Kidney epithelial cell (primary cell): ENCODE measurements at regions not wholly inside any gene's neighbourhood (a gene's known extent, or its start where the extent isn't known, plus 50 kb on each side); places are given as distances from the start of the nearest gene placed in this dataset.

Source experiments
- DNase-seq: peaks from one replicate; pipeline ENCODE4 v3.0.0-alpha.2; 2010; ENCODE audit warnings: low read depth
- H3K27me3 ChIP-seq: 2 replicates; pipeline ENCODE4 v1.6.0; 2011; ENCODE audit warnings: low read length; ENCODE audit not compliant: control insufficient read depth, insufficient read depth
- H3K36me3 ChIP-seq: 2 replicates; pipeline ENCODE4 v1.5.1; 2011; ENCODE audit warnings: low read length; ENCODE audit not compliant: control insufficient read depth, insufficient read depth
- H3K4me3 ChIP-seq: 2 replicates; pipeline ENCODE4 v1.5.1; 2011; ENCODE audit warnings: low read depth, mild to moderate bottlenecking, control low read depth, low read length
- TF ChIP-seq, protein P1 (sequence below): IDR thresholded peaks from 2 replicates; pipeline ENCODE4 v1.5.1; 2011; ENCODE audit warnings: mild to moderate bottlenecking, moderate library complexity, low read length, control low read depth, inconsistent platforms; ENCODE audit not compliant: insufficient read depth, poor library complexity, severe bottlenecking

DNA sequence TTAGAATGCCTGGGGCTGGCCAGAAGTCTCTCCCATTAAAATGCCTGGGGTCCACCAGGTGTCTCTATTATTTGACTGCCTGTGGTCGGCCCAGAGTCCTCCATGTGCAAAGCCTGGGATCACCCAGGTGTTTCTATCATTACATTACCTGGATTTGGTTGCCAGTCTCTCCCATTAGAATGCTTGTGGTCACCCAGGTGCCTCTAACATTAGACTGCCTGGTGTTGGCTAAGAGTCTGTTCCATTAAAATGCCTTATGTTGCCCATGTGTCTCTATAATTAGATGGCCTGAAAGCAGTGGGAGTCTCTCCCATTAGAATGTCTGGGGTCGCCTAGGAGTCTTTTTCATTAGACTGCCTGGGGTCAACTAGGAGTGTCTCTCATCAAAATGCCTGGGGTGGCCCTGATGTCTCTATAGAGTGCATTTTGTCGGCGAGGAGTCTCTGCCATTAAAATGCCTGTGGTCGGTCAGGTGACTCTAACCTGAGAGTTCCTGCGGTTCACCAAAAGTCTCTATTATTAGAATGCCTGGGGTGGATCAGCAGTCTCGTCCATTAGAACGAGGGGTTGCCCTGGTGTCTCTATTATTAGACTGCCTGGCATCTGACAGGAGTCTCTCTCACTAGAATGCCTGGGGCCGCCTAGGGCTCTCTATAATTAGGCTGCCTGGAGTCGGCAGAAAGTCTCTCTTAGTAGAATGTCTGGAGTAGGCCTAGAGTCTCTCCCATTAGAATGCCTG lies 1540.5 kb downstream of the UQCRFS1 start:
- Histone ChIP-seq H3K27me3 (no peaks in the 10 kb centered on the region), H3K4me3 (no peak overlapping the region), H3K36me3 (no peaks in the 10 kb centered on the region)
- DNase-seq, result no peak
- TF ChIP-seq, protein P1, sequence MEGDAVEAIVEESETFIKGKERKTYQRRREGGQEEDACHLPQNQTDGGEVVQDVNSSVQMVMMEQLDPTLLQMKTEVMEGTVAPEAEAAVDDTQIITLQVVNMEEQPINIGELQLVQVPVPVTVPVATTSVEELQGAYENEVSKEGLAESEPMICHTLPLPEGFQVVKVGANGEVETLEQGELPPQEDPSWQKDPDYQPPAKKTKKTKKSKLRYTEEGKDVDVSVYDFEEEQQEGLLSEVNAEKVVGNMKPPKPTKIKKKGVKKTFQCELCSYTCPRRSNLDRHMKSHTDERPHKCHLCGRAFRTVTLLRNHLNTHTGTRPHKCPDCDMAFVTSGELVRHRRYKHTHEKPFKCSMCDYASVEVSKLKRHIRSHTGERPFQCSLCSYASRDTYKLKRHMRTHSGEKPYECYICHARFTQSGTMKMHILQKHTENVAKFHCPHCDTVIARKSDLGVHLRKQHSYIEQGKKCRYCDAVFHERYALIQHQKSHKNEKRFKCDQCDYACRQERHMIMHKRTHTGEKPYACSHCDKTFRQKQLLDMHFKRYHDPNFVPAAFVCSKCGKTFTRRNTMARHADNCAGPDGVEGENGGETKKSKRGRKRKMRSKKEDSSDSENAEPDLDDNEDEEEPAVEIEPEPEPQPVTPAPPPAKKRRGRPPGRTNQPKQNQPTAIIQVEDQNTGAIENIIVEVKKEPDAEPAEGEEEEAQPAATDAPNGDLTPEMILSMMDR, result no peak

DNA sequence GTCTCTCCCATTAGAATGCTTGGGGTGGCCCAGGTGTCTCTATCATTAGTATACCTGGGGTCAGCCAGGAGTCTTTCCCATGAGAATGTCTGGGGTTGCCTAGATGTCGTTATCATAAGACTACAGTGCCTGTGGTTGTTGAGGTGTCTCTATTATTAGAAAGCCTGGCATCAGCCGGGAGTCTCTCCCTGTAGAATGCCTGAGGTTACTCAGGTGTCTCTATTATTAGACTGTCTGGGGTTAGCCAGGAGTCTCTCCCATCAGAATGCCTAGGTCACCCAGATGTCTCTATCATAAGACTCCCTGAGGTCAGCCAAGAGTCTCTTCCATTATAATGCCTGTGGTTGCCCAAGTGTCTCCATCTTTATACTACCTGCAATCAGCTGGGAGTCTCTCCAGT lies 1541.1 kb downstream of the UQCRFS1 start:
- Histone ChIP-seq H3K27me3 (no peaks in the 10 kb centered on the region), H3K4me3 (no peak overlapping the region), H3K36me3 (no peaks in the 10 kb centered on the region)
- DNase-seq, result no peak
- TF ChIP-seq, protein P1, result no peak

DNA sequence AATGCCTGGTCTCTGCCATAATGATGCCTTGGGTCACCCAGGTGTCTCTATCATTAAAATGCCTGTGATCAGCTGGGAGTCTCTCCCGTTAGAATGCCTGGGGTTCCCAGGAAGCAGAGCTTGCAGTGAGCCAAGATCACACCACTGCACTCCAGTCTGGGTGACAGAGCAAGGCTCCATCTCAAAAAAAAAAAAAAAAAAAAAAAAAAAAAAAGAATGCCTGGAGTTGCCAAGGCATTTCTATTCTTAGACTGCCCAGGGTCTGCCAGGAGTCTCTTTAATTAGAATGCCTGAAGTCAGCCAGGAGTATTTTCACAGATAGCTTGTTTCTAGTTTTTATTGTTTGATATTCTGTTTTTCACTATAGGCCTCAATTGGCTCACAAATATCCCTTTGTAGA lies 1552.5 kb downstream of the UQCRFS1 start:
- no peak for DNase-seq
- TF ChIP-seq, protein P1, result no peak
- Histone ChIP-seq H3K36me3 (no peaks in the 10 kb centered on the region), H3K4me3 (no peak overlapping the region), H3K27me3 (no peaks in the 10 kb centered on the region)

DNA sequence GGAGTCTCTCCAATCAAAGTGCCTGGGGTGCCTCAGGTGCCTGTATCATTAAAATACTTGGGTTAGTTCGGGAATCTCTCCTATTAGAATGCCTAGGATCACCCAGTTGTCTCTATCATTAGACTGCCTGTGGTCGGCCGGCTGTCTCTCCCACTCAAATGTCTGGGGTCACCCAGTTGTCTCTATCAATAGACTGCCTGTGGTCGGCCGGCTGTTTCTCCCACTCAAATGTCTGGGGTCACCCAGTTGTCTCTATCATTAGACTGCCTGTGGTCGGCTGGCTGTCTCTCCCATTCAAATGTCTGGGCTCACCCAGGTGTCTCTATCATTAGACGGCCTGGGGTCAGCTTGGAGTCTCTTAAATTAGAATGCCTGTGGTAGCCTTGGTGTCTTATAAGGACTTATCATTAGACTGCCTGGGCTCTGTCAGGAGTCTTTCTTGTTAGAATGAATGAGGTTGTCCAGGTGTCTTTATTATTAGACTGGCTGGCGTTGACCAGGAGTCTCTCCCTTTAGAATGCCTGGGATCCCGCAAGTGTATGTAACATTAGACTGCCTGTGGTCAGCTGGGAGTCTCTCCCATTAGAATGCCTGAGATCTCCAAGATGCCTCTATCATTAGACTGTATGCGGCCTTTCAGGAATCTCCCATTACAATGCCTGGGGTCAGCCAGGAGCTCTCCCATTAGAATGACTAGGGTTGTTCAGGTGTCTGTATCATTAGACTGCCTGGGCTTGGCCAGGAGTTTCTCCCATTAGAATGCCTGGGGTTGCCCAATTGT lies 1555.5 kb downstream of the UQCRFS1 start:
- no peaks in the 10 kb centered on the region for H3K36me3 ChIP-seq
- no peak overlapping the region for H3K4me3 ChIP-seq
- DNase-seq, result no peak
- TF ChIP-seq, protein P1, result no peak
- H3K27me3 ChIP-seq, result no peaks in the 10 kb centered on the region

DNA sequence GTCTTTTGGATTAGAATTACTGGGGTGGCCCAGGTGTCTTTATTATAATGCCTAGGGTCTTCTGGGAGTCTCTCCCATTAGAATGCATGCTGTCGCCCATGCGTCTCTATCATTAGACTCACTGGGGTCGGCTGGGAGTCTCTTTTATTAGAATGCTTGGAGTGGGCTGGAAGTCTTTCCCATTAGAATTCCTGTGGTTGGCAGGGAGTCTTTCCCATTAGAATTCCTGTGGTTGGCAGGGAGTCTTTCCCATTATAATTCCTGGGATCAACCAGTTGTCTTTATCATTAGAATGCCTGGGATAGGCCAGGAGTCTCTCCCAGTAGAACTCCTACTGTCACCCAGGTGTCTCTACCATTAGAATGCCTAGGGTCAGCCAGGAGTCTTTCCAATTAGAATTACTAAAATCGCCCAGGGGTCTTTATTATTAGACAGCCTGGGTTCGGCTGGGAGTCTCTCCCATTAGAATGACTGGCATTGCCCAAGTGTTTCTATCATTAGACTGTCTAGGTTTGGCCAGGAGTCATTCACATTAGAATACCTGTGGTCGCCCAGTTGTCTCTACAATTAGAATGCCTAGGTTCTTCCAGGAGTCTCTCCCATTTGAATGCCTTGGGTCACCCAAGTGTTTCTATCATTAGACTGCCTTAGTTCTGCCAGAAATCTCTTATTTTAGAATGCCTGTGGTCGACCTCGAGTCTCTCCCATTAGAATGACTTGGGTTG lies 1558.5 kb downstream of the UQCRFS1 start:
- DNase-seq, result no peak
- Histone ChIP-seq H3K27me3 (no peaks in the 10 kb centered on the region), H3K4me3 (no peak overlapping the region), H3K36me3 (no peaks in the 10 kb centered on the region)
- TF ChIP-seq, protein P1, result no peak
